GM23338 (cell line): ENCODE measurements at regions not wholly inside any gene's neighbourhood (a gene's known extent, or its start where the extent isn't known, plus 50 kb on each side); places are given as distances from the start of the nearest gene placed in this dataset.

Experiments used
- EZH2 ChIP-seq: fragments of 200-600 bp; sonication (generic); IDR thresholded peaks from one replicate; pipeline ENCODE4 v1.8.0; 2017; ENCODE audit warnings: antibody characterized with exemption, mild to moderate bottlenecking, low read depth; ENCODE audit not compliant: unreplicated experiment
- EZH2phosphoT487 ChIP-seq: fragments of 200-600 bp; sonication (generic); IDR thresholded peaks from one replicate; pipeline ENCODE4 v1.8.1; 2018; ENCODE audit warnings: antibody characterized with exemption; ENCODE audit not compliant: unreplicated experiment
- TF ChIP-seq, protein P1 (sequence below), 2 experiments: fragments of 200-600 bp in 1 of 2; sonication (generic) in 1 of 2; conservative IDR thresholded peaks; 2 replicates each; pipeline versions ENCODE4 v1.5.1 to v1.6.1; 2016 to 2017; ENCODE audit warnings: antibody characterized with exemption in 2 of 2, low read depth in 2 of 2, mild to moderate bottlenecking in 2 of 2, moderate library complexity in 1 of 2
- TF ChIP-seq, protein P2 (sequence below): IDR thresholded peaks from one replicate; pipeline ENCODE4 v1.6.1; 2018; ENCODE audit warnings: antibody characterized with exemption; ENCODE audit not compliant: unreplicated experiment

DNA sequence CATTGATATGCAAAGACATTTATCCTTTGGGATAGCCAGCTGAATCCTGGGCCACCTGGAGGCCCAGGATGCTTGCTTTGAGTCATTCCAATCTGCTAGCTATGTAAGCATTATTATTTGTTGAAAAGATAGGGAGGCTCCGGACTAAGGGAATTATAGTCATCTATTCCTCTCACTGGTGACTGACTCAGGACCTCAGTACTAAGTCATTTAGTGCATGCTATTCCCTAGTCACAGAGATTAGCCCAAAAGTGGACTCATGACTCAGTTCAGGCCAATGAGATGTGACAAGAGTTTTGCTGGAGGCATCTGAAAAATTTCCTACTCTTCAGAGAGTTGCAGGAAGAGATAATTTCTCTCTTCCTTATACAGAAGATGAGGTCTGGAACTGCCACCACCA lies 67.9 kb upstream of the ITM2B start:
- TF ChIP-seq, protein P1, sequence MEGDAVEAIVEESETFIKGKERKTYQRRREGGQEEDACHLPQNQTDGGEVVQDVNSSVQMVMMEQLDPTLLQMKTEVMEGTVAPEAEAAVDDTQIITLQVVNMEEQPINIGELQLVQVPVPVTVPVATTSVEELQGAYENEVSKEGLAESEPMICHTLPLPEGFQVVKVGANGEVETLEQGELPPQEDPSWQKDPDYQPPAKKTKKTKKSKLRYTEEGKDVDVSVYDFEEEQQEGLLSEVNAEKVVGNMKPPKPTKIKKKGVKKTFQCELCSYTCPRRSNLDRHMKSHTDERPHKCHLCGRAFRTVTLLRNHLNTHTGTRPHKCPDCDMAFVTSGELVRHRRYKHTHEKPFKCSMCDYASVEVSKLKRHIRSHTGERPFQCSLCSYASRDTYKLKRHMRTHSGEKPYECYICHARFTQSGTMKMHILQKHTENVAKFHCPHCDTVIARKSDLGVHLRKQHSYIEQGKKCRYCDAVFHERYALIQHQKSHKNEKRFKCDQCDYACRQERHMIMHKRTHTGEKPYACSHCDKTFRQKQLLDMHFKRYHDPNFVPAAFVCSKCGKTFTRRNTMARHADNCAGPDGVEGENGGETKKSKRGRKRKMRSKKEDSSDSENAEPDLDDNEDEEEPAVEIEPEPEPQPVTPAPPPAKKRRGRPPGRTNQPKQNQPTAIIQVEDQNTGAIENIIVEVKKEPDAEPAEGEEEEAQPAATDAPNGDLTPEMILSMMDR (conservative IDR thresholded peaks at IDR 0.05; ENCODE audit: low read depth in 2 of 2), result no peak
- TF ChIP-seq EZH2, result no peak
- TF ChIP-seq EZH2phosphoT487, result no peak
- TF ChIP-seq, protein P2, sequence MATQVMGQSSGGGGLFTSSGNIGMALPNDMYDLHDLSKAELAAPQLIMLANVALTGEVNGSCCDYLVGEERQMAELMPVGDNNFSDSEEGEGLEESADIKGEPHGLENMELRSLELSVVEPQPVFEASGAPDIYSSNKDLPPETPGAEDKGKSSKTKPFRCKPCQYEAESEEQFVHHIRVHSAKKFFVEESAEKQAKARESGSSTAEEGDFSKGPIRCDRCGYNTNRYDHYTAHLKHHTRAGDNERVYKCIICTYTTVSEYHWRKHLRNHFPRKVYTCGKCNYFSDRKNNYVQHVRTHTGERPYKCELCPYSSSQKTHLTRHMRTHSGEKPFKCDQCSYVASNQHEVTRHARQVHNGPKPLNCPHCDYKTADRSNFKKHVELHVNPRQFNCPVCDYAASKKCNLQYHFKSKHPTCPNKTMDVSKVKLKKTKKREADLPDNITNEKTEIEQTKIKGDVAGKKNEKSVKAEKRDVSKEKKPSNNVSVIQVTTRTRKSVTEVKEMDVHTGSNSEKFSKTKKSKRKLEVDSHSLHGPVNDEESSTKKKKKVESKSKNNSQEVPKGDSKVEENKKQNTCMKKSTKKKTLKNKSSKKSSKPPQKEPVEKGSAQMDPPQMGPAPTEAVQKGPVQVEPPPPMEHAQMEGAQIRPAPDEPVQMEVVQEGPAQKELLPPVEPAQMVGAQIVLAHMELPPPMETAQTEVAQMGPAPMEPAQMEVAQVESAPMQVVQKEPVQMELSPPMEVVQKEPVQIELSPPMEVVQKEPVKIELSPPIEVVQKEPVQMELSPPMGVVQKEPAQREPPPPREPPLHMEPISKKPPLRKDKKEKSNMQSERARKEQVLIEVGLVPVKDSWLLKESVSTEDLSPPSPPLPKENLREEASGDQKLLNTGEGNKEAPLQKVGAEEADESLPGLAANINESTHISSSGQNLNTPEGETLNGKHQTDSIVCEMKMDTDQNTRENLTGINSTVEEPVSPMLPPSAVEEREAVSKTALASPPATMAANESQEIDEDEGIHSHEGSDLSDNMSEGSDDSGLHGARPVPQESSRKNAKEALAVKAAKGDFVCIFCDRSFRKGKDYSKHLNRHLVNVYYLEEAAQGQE, result no peak
